ENCODE measurements at regions not wholly inside any gene's neighbourhood (a gene's known extent, or its start where the extent isn't known, plus 50 kb on each side); places are given as distances from the start of the nearest gene placed in this dataset.
A peak's percentile ranks its signal among the peaks of the same experiment; 100 is the strongest.

DNA sequence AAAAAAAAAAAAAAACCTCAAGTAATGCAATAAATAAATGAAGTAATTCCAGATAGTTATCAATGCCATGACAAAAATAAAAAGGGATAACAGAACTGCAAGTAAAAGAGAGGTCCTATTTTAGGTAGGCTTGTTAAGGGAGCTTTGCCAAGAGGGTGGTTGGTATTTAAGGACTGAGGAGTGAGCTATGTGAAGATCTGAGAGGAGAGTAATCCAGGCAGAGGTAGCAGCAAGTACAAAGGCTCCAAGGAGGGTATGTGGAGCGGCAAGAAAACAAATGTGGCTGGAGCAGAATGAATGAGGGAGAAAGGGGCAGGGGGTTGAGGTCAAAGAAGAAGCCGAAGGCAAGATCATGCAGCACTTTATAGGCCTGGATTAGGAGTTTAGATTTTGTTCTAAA, 59.9 kb upstream of the CDC42BPA start:
- DNase-seq, result no peak
- no peaks in the 10 kb centered on the region for H3K27me3 ChIP-seq (ENCODE audit: insufficient read depth, low read length)
- no peak overlapping the region for H3K4ac ChIP-seq (ENCODE audit: low read depth, low read length)
- no peaks in the 10 kb centered on the region for H3K9me3 ChIP-seq (ENCODE audit: control insufficient read depth, low read depth, low read length)
- H3K9ac ChIP-seq (ENCODE audit: extremely low read depth, insufficient read length, low read length), result no peak overlapping the region
- peaks cover 15 to 21% of the 10 kb centered on the region in 2 experiments for H3K4me1 Mint-ChIP-seq
- no peak overlapping the region for H3T11ph ChIP-seq (ENCODE audit: low read length)
- H2BK5ac ChIP-seq (ENCODE audit: insufficient read length, low read length), result peak overlapping the region; percentile 90
- H3K23me2 ChIP-seq (ENCODE audit: insufficient read length, low read depth, low read length, poor library complexity, severe bottlenecking), result no peaks in the 10 kb centered on the region
- H3K4me2 ChIP-seq (ENCODE audit: insufficient read depth, insufficient read length, low read length), result no peak overlapping the region
- no peaks in the 10 kb centered on the region for H4K20me1 ChIP-seq (ENCODE audit: control insufficient read depth, insufficient read depth, insufficient read length)
- TF ChIP-seq, protein P1, sequence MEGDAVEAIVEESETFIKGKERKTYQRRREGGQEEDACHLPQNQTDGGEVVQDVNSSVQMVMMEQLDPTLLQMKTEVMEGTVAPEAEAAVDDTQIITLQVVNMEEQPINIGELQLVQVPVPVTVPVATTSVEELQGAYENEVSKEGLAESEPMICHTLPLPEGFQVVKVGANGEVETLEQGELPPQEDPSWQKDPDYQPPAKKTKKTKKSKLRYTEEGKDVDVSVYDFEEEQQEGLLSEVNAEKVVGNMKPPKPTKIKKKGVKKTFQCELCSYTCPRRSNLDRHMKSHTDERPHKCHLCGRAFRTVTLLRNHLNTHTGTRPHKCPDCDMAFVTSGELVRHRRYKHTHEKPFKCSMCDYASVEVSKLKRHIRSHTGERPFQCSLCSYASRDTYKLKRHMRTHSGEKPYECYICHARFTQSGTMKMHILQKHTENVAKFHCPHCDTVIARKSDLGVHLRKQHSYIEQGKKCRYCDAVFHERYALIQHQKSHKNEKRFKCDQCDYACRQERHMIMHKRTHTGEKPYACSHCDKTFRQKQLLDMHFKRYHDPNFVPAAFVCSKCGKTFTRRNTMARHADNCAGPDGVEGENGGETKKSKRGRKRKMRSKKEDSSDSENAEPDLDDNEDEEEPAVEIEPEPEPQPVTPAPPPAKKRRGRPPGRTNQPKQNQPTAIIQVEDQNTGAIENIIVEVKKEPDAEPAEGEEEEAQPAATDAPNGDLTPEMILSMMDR (conservative IDR thresholded peaks at IDR 0.05), result no peak
- peaks cover 0 to 2% (median under 1%) of the 10 kb centered on the region in 3 experiments; a peak in 2 of 7 replicates for H3K36me3 Mint-ChIP-seq (ENCODE audit: insufficient read depth in 1 of 3, low read depth in 3 of 3)
- H3K23ac ChIP-seq (ENCODE audit: insufficient read length, low read depth, low read length), result no peak overlapping the region
- peak overlapping the region in 1 of 3 experiments; percentile 55; a peak in 2 of 7 replicates for H3K27ac Mint-ChIP-seq
- H3K27ac ChIP-seq (ENCODE audit: insufficient read length, low read depth, low read length), result no peak overlapping the region
- no peak overlapping the region for H2AK5ac ChIP-seq (ENCODE audit: insufficient read length, low read length)
- no peak overlapping the region for H3K14ac ChIP-seq (ENCODE audit: insufficient read depth, low read length)
- no peaks in the 10 kb centered on the region; the same call in 1 of the 2 replicates for H3K4me1 ChIP-seq (ENCODE audit: insufficient read depth, low read length)
- no peak overlapping the region for H2BK15ac ChIP-seq (ENCODE audit: low read depth, low read length)
- no peak overlapping the region for H3K4me3 Mint-ChIP-seq
- H3K56ac ChIP-seq (ENCODE audit: insufficient read length, low read depth, low read length), result no peak overlapping the region
- H3K27me3 Mint-ChIP-seq (ENCODE audit: low read depth), result no peaks in the 10 kb centered on the region
- peaks cover 0 to 4% of the 10 kb centered on the region in 2 experiments; a peak in 2 of 5 replicates for H3K9me3 Mint-ChIP-seq
- H4K8ac ChIP-seq (replicated peaks; ENCODE audit: insufficient read length, low read depth, low read length), result no peak overlapping the region
- no peak overlapping the region for H2BK12ac ChIP-seq (ENCODE audit: insufficient read length, low read depth, low read length)
- no peak overlapping the region for H4K5ac ChIP-seq (ENCODE audit: insufficient read length, low read depth, low read length)
- no peaks in the 10 kb centered on the region for H3K79me1 ChIP-seq (ENCODE audit: insufficient read depth, low read depth, low read length, poor library complexity, severe bottlenecking)
- WGBS (ENCODE audit: extremely low coverage, insufficient read length, low lambda C conversion rate), result no CpG with 5 or more reads among the region's 2 CpGs
- H2AFZ ChIP-seq (ENCODE audit: low read length), result peak overlapping the region; percentile 32
- no peak overlapping the region for H2BK20ac ChIP-seq (ENCODE audit: low read depth, low read length, poor library complexity, severe bottlenecking)
- no peak overlapping the region for H2BK120ac ChIP-seq (ENCODE audit: low read depth, low read length, poor library complexity, severe bottlenecking)
- H3K79me2 ChIP-seq (ENCODE audit: insufficient read depth, low read length), result no peaks in the 10 kb centered on the region
- no peak overlapping the region for H3K18ac ChIP-seq (ENCODE audit: insufficient read length, low read depth, low read length)
- no peak overlapping the region for H4K91ac ChIP-seq (ENCODE audit: insufficient read length, low read depth, low read length)
